Esophagus squamous epithelium (tissue), 4 donors: ENCODE measurements at regions not wholly inside any gene's neighbourhood (a gene's known extent, or its start where the extent isn't known, plus 50 kb on each side); places are given as distances from the start of the nearest gene placed in this dataset.

Experiments used
- CTCF ChIP-seq, 6 experiments: fragments of 450-650 bp in 4 of 6; fragments of 200-600 bp in 2 of 6; sonication (generic) in 2 of 6; IDR thresholded peaks; one replicate each; pipeline ENCODE4 v1.5.1; 2016 to 2019; ENCODE audit warnings: antibody characterized with exemption in 6 of 6, mild to moderate bottlenecking in 4 of 6, moderate library complexity in 4 of 6
- POLR2A ChIP-seq, 4 donors: fragments of 450-650 bp; IDR thresholded peaks; one replicate each; pipeline ENCODE4 v1.6.1; 2017; ENCODE audit warnings: antibody characterized with exemption in 4 of 4, mild to moderate bottlenecking in 4 of 4, moderate library complexity in 3 of 4

DNA sequence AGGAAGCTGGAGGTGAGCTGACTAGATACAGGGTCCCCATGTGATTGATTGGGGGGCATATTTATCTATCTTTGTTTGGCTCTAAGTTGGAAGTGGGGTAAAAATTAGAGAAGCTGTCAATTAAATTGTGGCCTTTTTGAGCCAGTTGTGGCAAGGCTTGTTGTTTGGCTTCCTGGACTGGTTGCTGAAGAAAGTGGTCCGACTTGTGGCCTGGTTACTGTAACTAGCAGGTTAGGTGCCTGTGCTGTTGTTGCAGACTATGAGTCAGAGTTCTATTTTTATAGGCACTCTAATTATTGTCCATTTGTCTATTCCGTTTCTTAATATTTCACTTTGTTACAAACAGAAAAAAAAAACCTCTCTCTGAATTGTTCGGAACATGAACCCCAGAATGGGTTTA lies 129.1 kb upstream of the CNTN6 start:
- TF ChIP-seq CTCF (IDR thresholded peaks at IDR 0.05) (no peak), POLR2A (IDR thresholded peaks at IDR 0.05) (no peak)
